ENCODE measurements at regions not wholly inside any gene's neighbourhood (a gene's known extent, or its start where the extent isn't known, plus 50 kb on each side); places are given as distances from the start of the nearest gene placed in this dataset.
"Not testable (repeated sequence)": the region's sequence is repeated elsewhere in the genome, so short reads cannot be mapped to it uniquely, and the experiment has no call there.

DNA sequence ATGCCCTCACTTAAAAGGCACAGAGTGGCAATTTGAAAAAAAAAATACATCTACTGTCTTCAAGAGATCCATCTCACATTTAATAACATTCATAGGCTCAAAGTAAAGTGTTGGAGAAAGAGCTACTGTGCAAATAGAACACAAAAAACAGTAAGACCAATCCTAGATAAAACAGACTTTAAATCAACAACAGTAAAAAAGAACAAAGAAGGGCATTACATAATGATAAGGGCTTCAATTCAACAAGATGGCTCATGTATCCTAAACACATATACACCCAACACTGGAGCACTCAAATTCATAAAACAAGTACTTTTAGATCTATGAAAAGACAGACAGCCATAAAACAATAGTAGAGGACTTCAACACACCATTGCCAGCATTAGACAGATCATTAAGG is 93.6 kb upstream of the PCED1B start:
- TF ChIP-seq POLR2AphosphoS5 (IDR thresholded peaks at IDR 0.05; ENCODE audit: insufficient read depth, low read depth, low read length) (no peak), JUN (IDR thresholded peaks at IDR 0.05; ENCODE audit: borderline replicate concordance, insufficient read depth, insufficient read length, low read depth) (no peak), MYC (IDR thresholded peaks at IDR 0.05; ENCODE audit: low read depth, low read length) (no peak), FOS (IDR thresholded peaks at IDR 0.05; ENCODE audit: borderline replicate concordance, insufficient read depth, low read length) (no peak), EZH2 (IDR thresholded peaks at IDR 0.05; ENCODE audit: borderline replicate concordance, low read depth, low read length, severe bottlenecking) (no peak), GATA2 (IDR thresholded peaks at IDR 0.05; ENCODE audit: insufficient read depth, insufficient read length, low read depth, low read length) (no peak), CTCF (IDR thresholded peaks at IDR 0.05; ENCODE audit: extremely low read depth in 1 of 2, insufficient read depth in 1 of 2, low read depth in 1 of 2, low read length in 2 of 2) (no peak), POLR2A (IDR thresholded peaks at IDR 0.05; ENCODE audit: low read depth, low read length) (no peak)
- TF ChIP-seq, protein P1, sequence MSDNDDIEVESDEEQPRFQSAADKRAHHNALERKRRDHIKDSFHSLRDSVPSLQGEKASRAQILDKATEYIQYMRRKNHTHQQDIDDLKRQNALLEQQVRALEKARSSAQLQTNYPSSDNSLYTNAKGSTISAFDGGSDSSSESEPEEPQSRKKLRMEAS (IDR thresholded peaks at IDR 0.05; ENCODE audit: insufficient read depth, insufficient read length): no peak
- DNase-seq (ENCODE audit: low read depth, low spot score) (no peak), FAIRE-seq (no peak)
- H3K27ac ChIP-seq (ENCODE audit: insufficient read depth, low read depth, low read length): no peak overlapping the region
- no peak overlapping the region for H3K4me2 ChIP-seq (ENCODE audit: insufficient read depth, low read length)
- no peaks in the 10 kb centered on the region for H3K36me3 ChIP-seq (ENCODE audit: control insufficient read depth in 2 of 2, extremely low read depth in 1 of 2, insufficient read depth in 2 of 2, low read length in 2 of 2)
- H3K9ac ChIP-seq (replicated peaks; ENCODE audit: extremely low read depth, insufficient read depth, low read length): no peak overlapping the region
- no peaks in the 10 kb centered on the region for H4K20me1 ChIP-seq (replicated peaks; ENCODE audit: control insufficient read depth, extremely low read depth, insufficient read depth, low read length)
- no peaks in the 10 kb centered on the region for H3K79me2 ChIP-seq (ENCODE audit: control insufficient read depth, insufficient read depth, low read length)
- H3K9me1 ChIP-seq (replicated peaks; ENCODE audit: control insufficient read depth, extremely low read depth, insufficient read depth, low read length): no peaks in the 10 kb centered on the region
- POLR2A ChIA-PET: no interaction called here
- no peak overlapping the region for H2AFZ ChIP-seq (ENCODE audit: low read depth, low read length)
- no peak overlapping the region for H3K4me3 ChIP-seq (replicated peaks in 1 of 3; ENCODE audit: insufficient read depth in 1 of 3, low read depth in 1 of 3, low read length in 3 of 3)
- peaks cover 1 to 8% of the 10 kb centered on the region in 2 experiments for H3K27me3 ChIP-seq (ENCODE audit: control insufficient read depth in 2 of 2, insufficient read depth in 2 of 2, low read length in 2 of 2)
- intact Hi-C loops (cut with micrococcal nuclease) (loop anchor here (2.0 kb wide), 2 partner anchors 13 to 311 kb away; no protein-coding TSS in a partner anchor), dilution Hi-C loops (cut with MboI; ENCODE audit: extremely low pct_ligation_motif_present, low sequenced_read_pairs) (no loop called here)
- H3K9me3 ChIP-seq (replicated peaks; ENCODE audit: control insufficient read depth, insufficient read depth, low read length): no peaks in the 10 kb centered on the region
- BruUV-seq (replicated peaks): no TSS peak
- CTCF ChIA-PET: interaction anchor here (0.6 to 4.4 kb wide), 8 partner anchors 35 to 860 kb away, joined by 3 to 69 read pairs (median 20); no protein-coding TSS in a partner anchor
- no peaks in the 10 kb centered on the region for H3K4me1 ChIP-seq (ENCODE audit: control insufficient read depth, extremely low read depth, insufficient read depth, low read length)

DNA sequence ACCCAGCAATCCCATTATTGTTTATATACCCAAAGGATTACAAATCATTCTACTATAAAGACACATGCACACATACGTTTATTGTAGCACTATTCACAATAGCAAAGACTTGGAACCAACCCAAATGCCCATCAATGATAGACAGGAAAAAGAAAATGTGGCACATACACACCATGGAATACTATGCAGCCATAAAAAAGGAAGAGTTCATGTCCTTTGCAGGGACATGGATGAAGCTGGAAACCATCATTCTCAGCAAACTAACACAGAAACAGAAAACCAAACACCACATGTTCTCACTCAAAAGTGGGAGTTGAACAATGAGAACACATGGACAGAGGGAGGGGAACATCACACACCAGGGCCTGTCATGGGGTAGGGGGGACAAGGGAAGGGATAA is 91.3 kb upstream of the PCED1B start:
- H3K27me3 ChIP-seq (ENCODE audit: control insufficient read depth in 2 of 2, insufficient read depth in 2 of 2, low read length in 2 of 2); intact Hi-C loops (cut with micrococcal nuclease); dilution Hi-C loops (cut with MboI; ENCODE audit: extremely low pct_ligation_motif_present, low sequenced_read_pairs); POLR2A ChIA-PET; H3K9me1 ChIP-seq (replicated peaks; ENCODE audit: control insufficient read depth, extremely low read depth, insufficient read depth, low read length); FAIRE-seq; H3K79me2 ChIP-seq (ENCODE audit: control insufficient read depth, insufficient read depth, low read length); BruUV-seq (replicated peaks); CTCF ChIA-PET; H3K9me3 ChIP-seq (replicated peaks; ENCODE audit: control insufficient read depth, insufficient read depth, low read length); H4K20me1 ChIP-seq (replicated peaks; ENCODE audit: control insufficient read depth, extremely low read depth, insufficient read depth, low read length); H3K4me1 ChIP-seq (ENCODE audit: control insufficient read depth, extremely low read depth, insufficient read depth, low read length); H3K4me2 ChIP-seq (ENCODE audit: insufficient read depth, low read length); H3K36me3 ChIP-seq (ENCODE audit: control insufficient read depth in 2 of 2, extremely low read depth in 1 of 2, insufficient read depth in 2 of 2, low read length in 2 of 2); DNase-seq (ENCODE audit: low read depth, low spot score); H2AFZ ChIP-seq (ENCODE audit: low read depth, low read length); H3K4me3 ChIP-seq (replicated peaks in 1 of 3; ENCODE audit: insufficient read depth in 1 of 3, low read depth in 1 of 3, low read length in 3 of 3); H3K9ac ChIP-seq (replicated peaks; ENCODE audit: extremely low read depth, insufficient read depth, low read length); H3K27ac ChIP-seq (ENCODE audit: insufficient read depth, low read depth, low read length): not testable (repeated sequence)

Measured in endothelial cell of umbilical vein (primary cell).